ENCODE measurements at regions not wholly inside any gene's neighbourhood (a gene's known extent, or its start where the extent isn't known, plus 50 kb on each side); places are given as distances from the start of the nearest gene placed in this dataset.

- no peaks in the 10 kb centered on the region for H3K9me3 ChIP-seq (ENCODE audit: control insufficient read depth, low read depth, low read length)
- TF ChIP-seq CTCF (optimal IDR thresholded peaks at IDR 0.05 in 1 of 3, IDR thresholded peaks at IDR 0.05 in 1 of 3, conservative IDR thresholded peaks at IDR 0.05 in 1 of 3; ENCODE audit: extremely low read depth in 1 of 3, insufficient read depth in 2 of 3, low read length in 3 of 3), result no peak
- no peak for TF ChIP-seq EZH2 (IDR thresholded peaks at IDR 0.05; ENCODE audit: low read length)
- no peak overlapping the region for H3K4me2 ChIP-seq (ENCODE audit: control insufficient read depth, extremely low read depth, insufficient read depth, low read depth, low read length)
- H3K79me2 ChIP-seq (ENCODE audit: control insufficient read depth, insufficient read depth, low read length), result no peaks in the 10 kb centered on the region
- DNase-seq (ENCODE audit: low read depth, low spot score) (no peak), FAIRE-seq (no peak)
- dilution Hi-C loops (cut with MboI; ENCODE audit: extremely low pct_ligation_motif_present, low sequenced_read_pairs), result no loop called here
- H3K36me3 ChIP-seq (ENCODE audit: control insufficient read depth in 2 of 2, extremely low read depth in 1 of 2, insufficient read depth in 2 of 2, low read length in 2 of 2), result no peaks in the 10 kb centered on the region
- H3K27me3 ChIP-seq (ENCODE audit: control insufficient read depth, extremely low read depth, insufficient read depth, low read length), result no peaks in the 10 kb centered on the region
- no peaks in the 10 kb centered on the region for H3K4me1 ChIP-seq (ENCODE audit: control insufficient read depth, extremely low read depth, insufficient read depth, low read length)
- no peaks in the 10 kb centered on the region for H3K9me1 ChIP-seq (ENCODE audit: control insufficient read depth, extremely low read depth, insufficient read depth, low read length)
- H2AFZ ChIP-seq (ENCODE audit: control insufficient read depth, low read length), result peak overlapping the region; percentile 1
- H3K27ac ChIP-seq (ENCODE audit: control insufficient read depth, insufficient read depth, low read length), result no peak overlapping the region
- H3K9ac ChIP-seq (ENCODE audit: control insufficient read depth, extremely low read depth, insufficient read depth, low read length), result no peak overlapping the region
- H4K20me1 ChIP-seq (ENCODE audit: control insufficient read depth, extremely low read depth, insufficient read depth, low read length), result no peaks in the 10 kb centered on the region
- no peak overlapping the region for H3K4me3 ChIP-seq (ENCODE audit: control insufficient read depth in 2 of 3, extremely low read depth in 1 of 3, insufficient read depth in 2 of 3, low read depth in 1 of 3, low read length in 3 of 3)
These were observed 110.5 kb upstream of the ZNF91 start for GRCh38 chr19:23505738-23506137.

GRCh38 chr19:23482829-23483228 lies 87.6 kb upstream of the ZNF91 start:
- dilution Hi-C loops (cut with MboI; ENCODE audit: extremely low pct_ligation_motif_present, low sequenced_read_pairs), result no loop called here
- H3K36me3 ChIP-seq (ENCODE audit: control insufficient read depth in 2 of 2, extremely low read depth in 1 of 2, insufficient read depth in 2 of 2, low read length in 2 of 2), result no peaks in the 10 kb centered on the region
- H3K4me3 ChIP-seq (ENCODE audit: control insufficient read depth in 2 of 3, extremely low read depth in 1 of 3, insufficient read depth in 2 of 3, low read depth in 1 of 3, low read length in 3 of 3), result no peak overlapping the region
- TF ChIP-seq EZH2 (IDR thresholded peaks at IDR 0.05; ENCODE audit: low read length), result no peak
- no peak for TF ChIP-seq CTCF (optimal IDR thresholded peaks at IDR 0.05 in 1 of 3, IDR thresholded peaks at IDR 0.05 in 1 of 3, conservative IDR thresholded peaks at IDR 0.05 in 1 of 3; ENCODE audit: extremely low read depth in 1 of 3, insufficient read depth in 2 of 3, low read length in 3 of 3)
- H3K4me1 ChIP-seq (ENCODE audit: control insufficient read depth, extremely low read depth, insufficient read depth, low read length), result no peaks in the 10 kb centered on the region
- H3K27me3 ChIP-seq (ENCODE audit: control insufficient read depth, extremely low read depth, insufficient read depth, low read length), result no peaks in the 10 kb centered on the region
- H2AFZ ChIP-seq (ENCODE audit: control insufficient read depth, low read length), result no peak overlapping the region
- H3K79me2 ChIP-seq (ENCODE audit: control insufficient read depth, insufficient read depth, low read length), result no peaks in the 10 kb centered on the region
- no peaks in the 10 kb centered on the region for H3K9me3 ChIP-seq (ENCODE audit: control insufficient read depth, low read depth, low read length)
- H3K9me1 ChIP-seq (ENCODE audit: control insufficient read depth, extremely low read depth, insufficient read depth, low read length), result no peaks in the 10 kb centered on the region
- H3K4me2 ChIP-seq (ENCODE audit: control insufficient read depth, extremely low read depth, insufficient read depth, low read depth, low read length), result no peak overlapping the region
- no peak overlapping the region for H3K9ac ChIP-seq (ENCODE audit: control insufficient read depth, extremely low read depth, insufficient read depth, low read length)
- FAIRE-seq (no peak), DNase-seq (ENCODE audit: low read depth, low spot score) (no peak)
- H4K20me1 ChIP-seq (ENCODE audit: control insufficient read depth, extremely low read depth, insufficient read depth, low read length), result no peaks in the 10 kb centered on the region
- no peak overlapping the region for H3K27ac ChIP-seq (ENCODE audit: control insufficient read depth, insufficient read depth, low read length)

Measured in keratinocyte (primary cell).